Endothelial cell of umbilical vein (primary cell): ENCODE measurements at regions not wholly inside any gene's neighbourhood (a gene's known extent, or its start where the extent isn't known, plus 50 kb on each side); places are given as distances from the start of the nearest gene placed in this dataset.

ENCODE experiments used
- EZH2 ChIP-seq: IDR thresholded peaks from 2 replicates; pipeline ENCODE4 v1.6.1; 2012; ENCODE audit warnings: borderline replicate concordance, low read depth, mild to moderate bottlenecking, moderate library complexity, low read length, inconsistent platforms; ENCODE audit not compliant: severe bottlenecking
- JUN ChIP-seq: IDR thresholded peaks from 2 replicates; pipeline ENCODE4 v1.6.1; 2011; ENCODE audit warnings: borderline replicate concordance, low read depth; ENCODE audit not compliant: insufficient read length, insufficient read depth
- TF ChIP-seq, protein P1 (sequence below), 2 donors: IDR thresholded peaks; 1 replicate in 1 of 2; 2 replicates in 1 of 2; pipeline ENCODE4 v1.5.1; 2011; ENCODE audit warnings: low read length in 2 of 2, mild to moderate bottlenecking in 2 of 2, moderate library complexity in 2 of 2, control low read depth in 1 of 2, inconsistent platforms in 1 of 2, low read depth in 1 of 2; ENCODE audit not compliant: insufficient read depth in 1 of 2; ENCODE audit errors: extremely low read depth in 1 of 2

- TF ChIP-seq EZH2 = no peak
- TF ChIP-seq JUN = peak; percentile 19
- TF ChIP-seq, protein P1, sequence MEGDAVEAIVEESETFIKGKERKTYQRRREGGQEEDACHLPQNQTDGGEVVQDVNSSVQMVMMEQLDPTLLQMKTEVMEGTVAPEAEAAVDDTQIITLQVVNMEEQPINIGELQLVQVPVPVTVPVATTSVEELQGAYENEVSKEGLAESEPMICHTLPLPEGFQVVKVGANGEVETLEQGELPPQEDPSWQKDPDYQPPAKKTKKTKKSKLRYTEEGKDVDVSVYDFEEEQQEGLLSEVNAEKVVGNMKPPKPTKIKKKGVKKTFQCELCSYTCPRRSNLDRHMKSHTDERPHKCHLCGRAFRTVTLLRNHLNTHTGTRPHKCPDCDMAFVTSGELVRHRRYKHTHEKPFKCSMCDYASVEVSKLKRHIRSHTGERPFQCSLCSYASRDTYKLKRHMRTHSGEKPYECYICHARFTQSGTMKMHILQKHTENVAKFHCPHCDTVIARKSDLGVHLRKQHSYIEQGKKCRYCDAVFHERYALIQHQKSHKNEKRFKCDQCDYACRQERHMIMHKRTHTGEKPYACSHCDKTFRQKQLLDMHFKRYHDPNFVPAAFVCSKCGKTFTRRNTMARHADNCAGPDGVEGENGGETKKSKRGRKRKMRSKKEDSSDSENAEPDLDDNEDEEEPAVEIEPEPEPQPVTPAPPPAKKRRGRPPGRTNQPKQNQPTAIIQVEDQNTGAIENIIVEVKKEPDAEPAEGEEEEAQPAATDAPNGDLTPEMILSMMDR (IDR thresholded peaks at IDR 0.05; ENCODE audit: extremely low read depth in 1 of 2, insufficient read depth in 1 of 2, low read depth in 1 of 2, low read length in 2 of 2) = peak; percentile 8 to 28
Observed at GRCh38 chr11:60625262-60625661, 74.2 kb upstream of the MS4A8 start.
